ENCODE measurements at regions not wholly inside any gene's neighbourhood (a gene's known extent, or its start where the extent isn't known, plus 50 kb on each side); places are given as distances from the start of the nearest gene placed in this dataset.

DNA sequence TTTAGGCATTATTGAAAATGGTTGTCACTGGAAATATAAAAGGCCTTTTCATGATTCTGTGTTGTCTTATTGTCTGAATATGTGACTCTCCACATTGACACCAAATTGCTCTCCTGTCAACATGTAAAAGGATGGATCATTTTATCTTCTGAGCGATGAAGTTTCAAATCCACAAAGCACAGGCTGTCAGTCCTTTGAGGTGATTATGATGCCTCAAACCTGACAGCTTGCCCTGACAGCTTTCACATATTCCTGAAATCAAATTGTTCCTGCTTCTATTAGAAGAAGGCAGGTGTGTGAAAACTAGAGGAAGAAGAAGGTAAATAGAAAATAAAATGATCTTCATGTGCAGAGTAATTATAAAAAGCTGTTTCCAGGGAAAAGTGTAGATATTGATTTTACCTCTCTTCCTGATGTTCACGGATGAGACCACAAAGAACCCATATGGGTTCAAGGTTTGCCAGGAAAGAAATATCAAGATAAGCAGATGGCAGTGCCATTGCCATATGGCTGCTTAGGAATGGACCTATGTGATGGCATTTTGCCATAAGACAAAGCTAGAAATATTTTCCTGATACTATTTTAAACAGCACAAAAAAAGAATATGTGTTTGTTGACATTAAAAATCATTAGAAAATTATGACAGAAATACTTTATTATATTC lies 1006.3 kb upstream of the AGA start:
- no peak for DNase-seq

GRCh38 chr4:178450614-178451013 lies 1008.4 kb upstream of the AGA start:
- DNase-seq = no peak

DNA sequence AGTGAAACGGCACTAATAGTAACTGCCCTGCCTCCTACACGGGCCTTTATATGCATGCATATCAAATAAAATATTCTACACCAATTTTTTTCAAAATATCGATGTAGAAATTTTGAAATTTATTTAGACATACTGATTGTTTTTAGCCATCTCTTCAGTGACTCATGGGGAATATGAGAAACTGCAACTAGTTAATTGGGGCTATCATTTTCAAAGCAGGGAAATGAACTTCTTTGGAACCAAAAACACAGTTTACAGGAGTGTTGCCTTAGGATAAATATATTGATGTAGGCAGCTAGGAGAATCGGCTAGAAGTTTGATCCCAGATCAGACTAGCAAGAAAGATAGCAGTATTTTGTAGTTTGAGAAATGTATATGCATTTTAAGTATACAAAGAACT lies 1010.8 kb upstream of the AGA start:
- no peak for DNase-seq

DNA sequence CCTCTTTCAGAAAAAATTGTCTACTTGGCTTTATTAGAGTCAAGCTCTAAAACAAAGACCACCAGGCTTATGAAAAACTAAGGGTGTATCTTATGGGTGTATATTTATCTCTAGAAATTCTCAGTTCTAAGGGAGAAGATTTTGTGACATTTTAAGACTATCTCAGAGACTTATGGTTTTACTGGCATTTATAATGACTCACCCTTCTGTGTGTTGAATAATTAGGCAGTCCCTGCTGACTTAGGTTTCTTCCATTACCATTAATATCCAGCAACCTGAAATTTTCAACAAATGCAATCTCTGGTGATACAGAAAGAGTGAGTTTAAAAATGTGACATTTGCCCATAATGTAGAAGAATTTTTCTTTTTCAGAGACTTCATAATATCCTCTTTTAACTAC lies 1015.0 kb upstream of the AGA start:
- DNase-seq = no peak

DNA sequence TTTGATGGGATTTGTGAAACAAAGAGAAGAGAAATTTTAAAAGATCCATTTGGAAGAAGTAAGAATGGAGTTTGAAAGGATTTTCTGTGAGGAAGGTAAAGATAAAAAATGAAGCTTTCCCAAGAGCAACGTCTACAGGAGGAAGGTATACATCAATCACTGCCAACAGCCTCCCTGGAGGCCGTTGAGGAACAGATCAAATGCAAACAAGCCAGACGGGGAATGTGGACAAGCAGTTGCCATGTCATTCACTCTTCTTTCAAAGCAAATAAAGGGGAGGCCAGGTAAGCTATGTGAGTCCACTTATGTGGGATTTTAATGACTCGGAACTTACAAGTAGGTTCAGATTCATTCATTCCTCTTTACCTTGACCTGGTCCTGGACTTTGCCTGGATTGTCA lies 1020.5 kb upstream of the AGA start:
- DNase-seq = no peak

DNA sequence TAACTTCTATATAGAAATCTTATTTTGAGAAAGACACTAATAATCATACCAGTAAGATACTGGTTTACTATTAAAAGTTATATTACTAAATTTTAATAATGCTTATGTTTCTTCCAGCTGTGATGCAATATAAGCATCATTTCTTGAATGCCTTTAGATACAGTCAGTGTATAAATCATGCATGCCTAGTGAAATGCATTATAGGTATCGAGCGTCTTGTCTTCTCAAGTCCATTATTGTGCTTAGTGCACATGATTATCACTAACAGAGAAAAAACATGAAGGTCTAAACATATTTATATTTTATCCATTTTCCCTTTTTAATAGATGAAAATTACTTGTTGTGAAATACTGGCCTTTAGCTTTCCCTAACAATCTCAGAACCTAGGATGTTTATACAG lies 1021.5 kb upstream of the AGA start:
- DNase-seq = no peak

- DNase-seq = no peak
These were observed 1029.0 kb upstream of the AGA start for GRCh38 chr4:178470996-178471784.

GRCh38 chr4:178471994-178472393 lies 1029.8 kb upstream of the AGA start:
- no peak for DNase-seq

DNA sequence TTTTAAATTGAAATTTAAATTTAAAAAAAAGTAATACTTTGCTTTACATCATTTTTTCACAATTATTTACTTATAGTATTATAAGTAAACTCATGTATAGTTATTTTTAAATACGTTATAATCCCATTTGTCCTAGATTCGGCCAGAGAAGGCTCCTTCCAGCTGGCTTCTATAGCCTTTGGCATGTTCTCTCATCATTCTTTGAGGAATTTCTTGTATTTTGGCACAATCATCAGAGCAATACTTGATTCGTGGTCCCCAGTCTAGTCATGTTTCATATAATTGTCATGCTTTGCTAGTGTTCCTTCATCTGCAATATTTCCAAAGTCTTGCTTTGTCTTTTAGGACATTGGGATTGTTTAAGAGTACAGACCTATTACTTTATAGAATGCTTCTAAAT lies 1037.9 kb upstream of the AGA start:
- no peak for DNase-seq

DNA sequence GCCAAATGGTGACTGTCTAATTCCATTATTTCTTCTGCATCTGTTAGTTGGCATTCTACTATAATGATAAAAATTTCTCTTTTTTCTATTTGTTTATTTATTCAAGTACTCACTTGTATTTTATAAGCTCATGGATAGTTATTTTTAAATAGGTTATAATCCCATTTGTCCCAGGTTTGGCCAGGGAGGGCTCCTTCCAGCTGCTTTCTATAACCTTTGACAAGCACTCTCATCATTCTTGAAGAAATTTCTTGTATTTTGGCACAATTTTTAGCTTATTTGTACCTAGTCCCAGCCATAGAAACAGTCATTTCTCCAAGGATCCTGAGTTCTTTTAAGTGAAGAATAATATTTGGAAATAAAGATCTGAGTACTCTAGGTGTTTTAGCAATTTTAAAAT lies 1038.6 kb upstream of the AGA start:
- DNase-seq = no peak

DNA sequence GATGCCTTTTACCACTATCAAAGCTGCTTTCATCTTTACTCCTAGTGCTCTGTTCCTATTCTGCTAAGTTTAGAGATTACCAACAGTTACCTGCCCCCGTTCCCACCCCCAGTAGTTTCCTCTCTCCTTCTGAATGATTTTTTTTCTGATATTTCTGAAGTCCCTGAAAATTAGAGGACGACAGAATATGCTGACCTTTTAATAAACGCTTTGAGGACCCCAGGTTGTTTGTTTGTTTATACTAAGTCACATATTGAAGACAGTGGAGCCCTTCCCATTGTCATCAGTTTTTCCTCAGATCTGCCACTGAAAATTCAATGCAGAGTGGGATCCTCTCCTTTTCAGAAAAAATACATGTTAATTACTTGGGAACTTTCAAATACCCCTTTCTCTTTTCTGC lies 1039.3 kb upstream of the AGA start:
- no peak for DNase-seq

DNA sequence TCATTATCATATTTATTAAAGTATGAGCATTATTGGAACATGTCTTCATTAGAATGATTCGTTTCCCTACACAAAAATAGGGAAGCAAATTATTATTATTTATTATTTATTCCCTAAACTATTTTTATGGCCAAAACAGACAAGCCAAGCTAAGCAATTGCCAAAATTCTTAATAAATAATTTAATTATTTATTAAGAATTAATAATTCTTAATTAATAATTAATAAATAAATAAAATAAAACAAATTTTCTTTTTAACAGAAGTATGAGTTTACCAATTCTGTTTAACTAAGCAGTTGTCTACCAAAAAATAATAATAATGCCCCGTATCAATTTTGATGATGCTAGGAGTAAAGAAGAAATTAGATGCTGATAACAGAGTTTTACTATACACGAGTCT lies 1080.8 kb upstream of the AGA start:
- DNase-seq = no peak

GRCh38 chr4:178535939-178536579 lies 1093.8 kb upstream of the AGA start:
- no peak for DNase-seq

DNA sequence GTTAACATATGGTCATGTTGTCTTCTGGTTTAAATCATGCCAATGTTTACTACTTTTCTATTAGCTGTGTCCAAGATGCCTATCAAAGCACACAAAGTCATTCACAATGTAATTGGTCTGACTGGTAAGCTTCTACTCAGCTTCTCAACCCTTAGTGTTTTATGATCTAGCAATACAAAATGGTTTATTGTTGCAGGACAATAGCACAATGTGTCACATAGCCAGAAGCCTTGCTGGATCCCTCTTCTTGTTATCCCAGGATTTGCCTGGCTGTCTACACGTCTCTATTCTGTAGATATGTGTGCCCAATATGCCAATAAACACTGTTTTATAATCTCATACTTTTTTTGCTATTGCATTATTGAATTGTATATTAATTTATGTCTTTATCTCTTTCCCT lies 1111.0 kb upstream of the AGA start:
- DNase-seq = no peak

DNA sequence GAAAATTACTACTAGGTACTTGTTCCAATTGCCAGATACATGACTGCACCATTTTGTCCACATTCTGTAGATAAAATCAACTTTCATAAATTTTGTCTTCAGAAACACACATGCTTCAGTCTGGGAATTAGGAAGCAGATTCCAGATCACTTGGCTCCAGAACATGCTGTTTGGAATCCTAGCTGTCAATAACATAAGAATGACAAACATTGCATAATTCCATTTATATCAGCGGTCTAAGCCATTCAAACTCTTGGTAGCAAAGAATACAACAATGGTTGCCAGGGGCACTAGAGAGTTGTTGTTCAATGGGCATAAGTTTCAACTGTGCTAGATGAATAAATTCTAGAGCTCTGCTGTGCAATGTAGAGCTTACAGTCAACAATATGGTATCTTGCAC lies 1112.1 kb upstream of the AGA start:
- DNase-seq = no peak

DNA sequence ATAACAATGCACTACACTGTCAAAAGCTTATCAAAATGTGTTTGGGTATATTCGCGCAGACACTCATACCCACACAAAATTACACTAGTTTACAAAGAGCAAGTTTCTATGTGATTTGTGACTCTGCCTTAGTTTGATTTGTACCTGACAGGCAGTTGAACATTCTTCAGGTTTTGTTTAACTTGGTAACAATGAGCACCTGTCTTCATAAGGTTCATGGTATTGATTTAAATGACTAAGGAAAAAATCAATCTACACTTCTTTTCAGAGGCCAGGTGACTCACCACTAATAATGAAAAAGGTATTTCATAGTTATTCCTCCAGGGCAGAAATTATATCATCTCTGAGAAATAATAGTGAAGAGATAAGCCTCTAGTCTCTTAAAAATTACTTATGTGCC lies 1114.6 kb upstream of the AGA start:
- no peak for DNase-seq

DNA sequence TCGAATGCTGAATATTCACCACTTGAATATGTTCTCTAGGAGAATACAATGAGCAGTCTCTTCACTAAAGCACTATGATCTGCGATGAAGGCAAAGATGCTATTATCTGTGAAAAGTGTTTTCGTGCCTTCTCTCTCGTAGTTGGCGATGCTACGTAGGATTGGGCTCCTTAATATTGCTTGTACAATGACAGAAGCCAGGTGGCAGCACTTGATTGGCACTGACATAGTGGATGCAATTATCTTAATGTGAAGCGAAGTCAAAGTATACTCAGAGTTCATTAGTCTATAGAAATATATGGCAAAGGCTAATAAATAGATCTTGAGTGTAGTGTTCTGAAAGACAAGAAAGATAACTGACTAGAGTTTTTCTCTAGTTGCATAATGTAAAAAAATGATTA lies 1135.7 kb upstream of the AGA start:
- no peak for DNase-seq

DNA sequence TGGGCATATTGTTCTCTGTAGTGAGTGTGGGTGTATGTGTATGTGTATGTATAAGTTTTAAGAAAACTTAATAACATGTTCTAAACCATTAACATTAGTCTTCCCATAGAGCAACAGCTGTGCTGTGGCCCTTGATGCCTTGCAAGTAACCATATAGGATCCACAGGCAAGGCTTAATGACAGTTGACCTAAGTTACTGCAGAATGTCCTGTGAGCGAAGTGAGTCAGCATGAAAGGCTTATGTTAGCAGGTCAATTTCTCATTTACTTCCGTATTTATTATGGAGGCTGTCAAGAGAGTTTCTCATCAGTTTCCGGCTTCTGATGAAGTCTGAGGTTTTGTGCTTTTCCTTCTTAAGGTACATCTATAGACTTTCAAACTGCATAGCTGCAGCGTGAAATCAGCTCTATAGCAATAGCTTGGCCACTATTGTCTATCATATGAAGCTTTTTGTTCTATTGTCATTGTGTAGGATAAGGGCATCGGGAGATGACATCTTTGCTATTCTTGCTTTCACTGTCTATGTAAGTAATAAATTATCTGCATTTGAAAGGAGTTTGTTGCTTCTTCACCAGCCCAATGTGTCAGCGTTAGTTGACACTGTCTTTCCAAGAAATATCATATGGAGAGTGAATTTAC lies 1153.4 kb upstream of the AGA start:
- DNase-seq = no peak

- DNase-seq = no peak
These were observed 1156.4 kb upstream of the AGA start for GRCh38 chr4:178598672-178599071.

DNA sequence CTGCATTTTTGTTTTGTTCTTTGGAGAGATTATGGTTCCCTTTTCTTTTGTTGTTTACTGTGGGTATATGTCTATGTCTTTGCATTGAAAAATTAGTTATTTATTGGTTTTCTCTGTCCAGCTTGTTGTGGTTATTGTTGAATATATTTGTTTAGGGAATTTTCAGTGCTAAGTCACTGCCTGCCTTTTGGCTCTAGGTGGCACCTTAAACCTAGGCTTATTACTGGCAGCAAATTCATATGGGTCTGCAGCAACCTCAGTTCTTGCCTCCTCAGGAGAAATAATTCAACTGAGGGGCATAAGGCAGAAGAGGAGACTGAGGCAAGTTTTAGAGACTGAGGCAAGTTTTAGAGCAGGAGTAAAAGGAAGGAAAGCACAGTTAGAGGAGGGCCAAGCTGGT lies 1157.3 kb upstream of the AGA start:
- DNase-seq = no peak

GRCh38 chr4:178602833-178603232 lies 1160.6 kb upstream of the AGA start:
- DNase-seq = no peak

DNA sequence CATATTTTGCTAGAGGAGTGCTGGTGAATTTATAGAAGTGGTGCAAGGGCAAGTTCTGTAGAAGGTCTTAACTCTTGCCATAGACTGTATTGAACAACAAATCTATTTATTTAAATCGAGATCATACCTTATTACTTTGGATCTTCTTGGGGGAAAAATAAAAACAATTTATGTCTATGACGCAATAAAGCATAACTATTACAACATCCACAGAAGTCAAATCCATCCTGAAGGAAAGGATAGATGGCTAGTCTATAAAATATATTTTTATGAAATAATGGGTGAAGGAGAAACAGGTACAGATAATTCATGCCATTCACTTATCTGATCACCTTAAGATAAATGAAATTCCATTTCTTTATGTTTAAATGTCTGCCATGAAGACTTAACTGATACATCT lies 1168.8 kb upstream of the AGA start:
- DNase-seq = no peak

DNA sequence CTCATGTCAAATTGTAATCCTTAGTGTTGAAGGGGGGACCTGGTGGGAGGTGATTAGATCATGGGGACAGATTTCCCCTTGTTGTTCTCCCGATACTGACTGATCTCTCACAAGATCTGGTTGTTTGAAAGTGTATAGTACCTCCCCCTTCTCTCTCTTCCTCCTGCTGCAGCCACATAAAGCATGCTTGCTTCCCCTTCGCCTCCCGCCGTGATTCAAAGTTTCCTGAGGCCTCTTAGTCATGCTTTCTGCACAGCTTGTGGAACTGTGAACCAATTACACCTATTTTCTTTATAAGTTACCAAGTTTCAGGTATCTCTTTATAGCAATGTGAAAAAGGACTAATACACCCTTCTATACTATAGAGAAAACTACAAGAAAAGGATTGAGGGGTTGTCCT lies 1170.5 kb upstream of the AGA start:
- no peak for DNase-seq

DNA sequence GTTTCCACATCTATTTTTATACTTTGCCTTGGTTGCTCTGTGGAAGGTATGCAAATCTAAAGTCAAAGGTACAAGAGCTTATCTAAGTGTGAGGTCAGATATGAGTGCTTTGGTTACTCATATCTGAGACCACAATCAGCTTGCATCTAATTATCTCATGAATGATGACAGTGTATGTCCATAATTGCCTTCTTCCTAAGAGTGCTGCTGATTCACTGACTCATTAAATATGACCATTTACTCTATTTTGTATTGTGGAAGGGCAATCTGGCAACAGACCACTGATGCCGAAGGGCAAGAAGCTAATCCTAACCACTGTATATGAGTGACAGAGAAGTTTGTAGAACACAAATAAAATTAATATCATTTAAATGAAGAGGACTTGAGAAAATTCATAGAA lies 1190.2 kb upstream of the AGA start:
- no peak for DNase-seq

Measured in CD4-positive, alpha-beta T cell treated with Interleukin-4 for 1 hour (primary cell).